SK-MEL-5 (cell line): ENCODE measurements at regions not wholly inside any gene's neighbourhood (a gene's known extent, or its start where the extent isn't known, plus 50 kb on each side); places are given as distances from the start of the nearest gene placed in this dataset.
"Not testable (repeated sequence)": the region's sequence is repeated elsewhere in the genome, so short reads cannot be mapped to it uniquely, and the experiment has no call there.

Source experiments
- DNase-seq: peaks from one replicate; pipeline ENCODE4 v3.0.0-alpha.2; 2016; ENCODE audit warnings: low read depth, low spot score
- in situ Hi-C: cut with HindIII; loops from 2 replicates; pipeline ENCODE4 v1.10.0; 2016; ENCODE audit warnings: low sequenced_read_pairs, high pct_unique_total_duplicates, low pct_unique_long_range_greater_than_20kb

GRCh38 chr5:3509290-3509689 lies 86.3 kb upstream of the IRX1 start:
- in situ Hi-C loops = no loop called here
- DNase-seq = peak; percentile 42

GRCh38 chr5:3508395-3508794 lies 87.2 kb upstream of the IRX1 start:
- in situ Hi-C loops = no loop called here
- DNase-seq = no peak

GRCh38 chr5:3490957-3491507 lies 104.6 kb upstream of the IRX1 start:
- no peak for DNase-seq
- in situ Hi-C loops = no loop called here

GRCh38 chr5:3489239-3489843 lies 106.3 kb upstream of the IRX1 start:
- no peak for DNase-seq
- in situ Hi-C loops = no loop called here

GRCh38 chr5:3484836-3485235 lies 110.8 kb upstream of the IRX1 start:
- in situ Hi-C loops = no loop called here

GRCh38 chr5:3481175-3481574 lies 114.5 kb upstream of the IRX1 start:
- DNase-seq = no peak
- in situ Hi-C loops = no loop called here

More at GRCh38 chr5:3484836-3485235, 110.8 kb upstream of the IRX1 start:
- DNase-seq = no peak

- in situ Hi-C loops = no loop called here
- DNase-seq = no peak
These were observed 120.0 kb upstream of the IRX1 start for GRCh38 chr5:3475674-3476073.

GRCh38 chr5:3466392-3466791 lies 129.2 kb upstream of the IRX1 start:
- DNase-seq = no peak
- in situ Hi-C loops = no loop called here

GRCh38 chr5:3460416-3460815 lies 135.2 kb upstream of the IRX1 start:
- in situ Hi-C loops = no loop called here
- DNase-seq = no peak

GRCh38 chr5:3456121-3456681 lies 139.4 kb upstream of the IRX1 start:
- in situ Hi-C loops = no loop called here
- DNase-seq = no peak

GRCh38 chr5:3454028-3454427 lies 141.6 kb upstream of the IRX1 start:
- DNase-seq, in situ Hi-C loops: not testable (repeated sequence)

- in situ Hi-C loops = no loop called here
These were observed 143.0 kb upstream of the IRX1 start for GRCh38 chr5:3452622-3453021.

GRCh38 chr5:3451961-3452360 lies 143.7 kb upstream of the IRX1 start:
- no peak for DNase-seq
- in situ Hi-C loops = no loop called here

More at GRCh38 chr5:3452622-3453021, 143.0 kb upstream of the IRX1 start:
- no peak for DNase-seq

GRCh38 chr5:3449481-3449880 lies 146.2 kb upstream of the IRX1 start:
- DNase-seq = no peak
- in situ Hi-C loops = no loop called here

- in situ Hi-C loops = no loop called here
- DNase-seq = no peak
These were observed 149.2 kb upstream of the IRX1 start for GRCh38 chr5:3446410-3446809.

GRCh38 chr5:3445517-3445916 lies 150.1 kb upstream of the IRX1 start:
- in situ Hi-C loops, DNase-seq: not testable (repeated sequence)

GRCh38 chr5:3432135-3432534 lies 163.5 kb upstream of the IRX1 start:
- DNase-seq = no peak
- in situ Hi-C loops = no loop called here

GRCh38 chr5:3430691-3431090 lies 164.9 kb upstream of the IRX1 start:
- in situ Hi-C loops = no loop called here
- no peak for DNase-seq

GRCh38 chr5:3429962-3430361 lies 165.7 kb upstream of the IRX1 start:
- DNase-seq = no peak
- in situ Hi-C loops = no loop called here
